ENCODE measurements at regions not wholly inside any gene's neighbourhood (a gene's known extent, or its start where the extent isn't known, plus 50 kb on each side); places are given as distances from the start of the nearest gene placed in this dataset.
"Not testable (repeated sequence)": the region's sequence is repeated elsewhere in the genome, so short reads cannot be mapped to it uniquely, and the experiment has no call there.

DNA sequence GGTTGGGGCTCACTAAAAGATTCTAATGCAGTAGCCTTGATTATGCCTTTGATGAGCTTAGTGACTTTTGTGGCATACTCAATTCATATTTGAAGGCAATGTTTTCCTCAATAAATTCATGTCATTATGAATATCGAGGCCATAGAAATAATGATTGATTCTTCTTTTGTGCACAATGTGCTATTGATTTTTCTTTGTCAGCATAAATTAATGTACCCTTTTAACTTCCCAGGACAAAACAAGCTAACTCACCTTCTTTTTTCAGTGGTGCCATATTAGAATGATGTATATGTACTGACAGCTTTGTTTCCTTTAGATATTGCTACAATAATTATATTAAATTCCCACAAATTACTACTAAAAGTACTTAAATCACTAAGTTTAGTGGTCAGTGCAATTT, 484.3 kb upstream of the HS3ST5 start:
- ATAC-seq (no peak), DNase-seq (ENCODE audit: missing footprints) (no peak)
- intact Hi-C loops (cut with DNase I): no loop called here

DNA sequence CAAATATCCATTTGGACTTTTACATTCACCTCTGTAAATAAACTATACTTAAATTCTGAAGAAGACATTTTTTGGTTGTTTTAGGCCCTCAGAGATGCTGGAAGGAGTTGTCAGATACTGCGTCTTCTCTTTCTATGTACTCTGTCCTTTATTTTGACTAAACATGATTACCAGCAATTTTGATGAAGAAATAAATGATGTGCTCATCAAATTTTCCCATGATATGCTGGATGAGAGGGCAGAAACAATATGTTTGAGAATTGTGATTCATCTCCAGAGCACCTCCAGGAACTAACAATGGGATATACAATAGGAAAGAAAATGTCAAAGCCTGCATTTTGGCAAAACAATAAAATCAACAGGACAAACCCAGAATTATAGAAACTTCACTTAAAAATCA, 481.6 kb upstream of the HS3ST5 start:
- DNase-seq (ENCODE audit: missing footprints) (no peak), ATAC-seq (no peak)
- intact Hi-C loops (cut with DNase I): no loop called here

DNA sequence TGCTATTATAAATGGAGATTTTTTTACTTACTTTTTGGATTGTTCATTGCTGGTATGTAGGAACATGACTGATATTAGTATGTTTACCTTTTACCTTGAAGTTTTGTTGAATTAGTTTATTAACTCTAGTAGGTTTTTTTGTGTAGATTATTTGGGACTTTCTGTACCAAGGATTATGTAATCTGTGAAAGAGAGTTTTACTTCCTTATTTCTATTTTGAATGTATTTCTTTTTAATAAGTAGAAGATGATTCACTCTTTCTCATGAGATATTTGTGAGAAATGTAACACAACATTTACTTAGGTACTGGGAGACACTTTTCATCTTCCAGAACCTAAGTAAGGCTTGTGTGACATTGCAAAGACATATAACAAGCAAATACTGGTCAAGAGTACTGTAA, 473.9 kb upstream of the HS3ST5 start:
- ATAC-seq (no peak), DNase-seq (ENCODE audit: missing footprints) (no peak)
- intact Hi-C loops (cut with DNase I): no loop called here

DNA sequence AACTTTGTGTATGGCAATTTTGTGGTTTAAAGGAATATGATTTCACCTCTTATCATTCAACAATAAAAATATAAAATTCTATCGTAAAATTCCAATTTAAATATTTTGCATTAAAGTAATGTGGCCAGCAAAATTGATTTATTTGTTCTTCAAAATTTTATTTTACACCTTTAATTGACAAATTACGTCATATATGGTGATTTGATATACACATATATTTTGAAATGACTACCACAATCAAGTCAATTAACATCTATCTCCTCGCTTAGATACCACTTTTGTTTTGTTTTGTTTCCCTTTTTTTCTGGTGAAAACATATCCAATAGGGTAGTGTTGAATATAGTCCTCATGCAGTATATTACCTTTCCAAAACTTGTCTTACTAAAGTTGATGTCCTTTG, 467.6 kb upstream of the HS3ST5 start:
- no peak for DNase-seq (ENCODE audit: missing footprints)
- intact Hi-C loops (cut with DNase I): no loop called here
- ATAC-seq: no peak

DNA sequence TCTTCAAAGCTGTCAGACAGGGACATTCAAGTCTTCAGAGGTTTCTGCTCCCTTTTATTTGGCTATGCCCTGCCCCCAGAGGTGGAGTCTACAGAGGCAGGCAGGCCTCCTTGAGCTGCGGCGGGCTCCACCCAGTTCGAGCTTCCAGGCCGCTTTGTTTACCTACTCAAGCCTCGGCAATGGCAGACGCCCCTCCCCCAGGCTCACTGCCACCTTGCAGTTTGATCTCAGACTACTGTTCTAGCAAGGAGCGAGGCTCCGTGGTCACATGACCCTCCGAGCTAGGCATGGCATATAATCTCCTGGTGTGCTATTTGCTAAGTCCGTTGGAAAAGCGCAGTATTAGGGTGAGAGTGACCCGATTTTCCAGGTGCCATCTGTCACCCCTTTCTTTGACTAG, 462.6 kb upstream of the HS3ST5 start:
- DNase-seq (ENCODE audit: missing footprints): peak; percentile 37
- ATAC-seq; intact Hi-C loops (cut with DNase I): not testable (repeated sequence)

DNA sequence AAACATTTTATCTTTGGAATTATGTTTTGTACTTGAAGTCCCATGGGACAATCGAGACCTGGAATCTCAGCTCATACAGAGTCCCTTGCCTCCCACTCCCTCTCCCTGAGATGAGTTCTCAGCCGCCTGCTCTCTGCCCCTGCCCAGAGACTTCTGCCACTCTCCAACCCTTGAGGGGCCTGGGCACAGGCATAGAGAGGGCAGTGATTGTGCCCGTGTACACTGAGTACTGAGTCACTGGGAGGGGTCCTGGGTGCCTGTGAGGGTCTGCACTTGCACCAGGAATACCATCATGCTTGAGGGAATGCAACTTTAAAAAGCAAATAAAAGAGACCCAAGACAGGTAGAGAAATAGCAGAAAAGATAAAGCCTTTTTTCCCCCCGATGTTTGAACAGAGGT, 453.8 kb upstream of the HS3ST5 start:
- DNase-seq (ENCODE audit: missing footprints) (no peak), ATAC-seq (no peak)
- intact Hi-C loops (cut with DNase I): no loop called here

DNA sequence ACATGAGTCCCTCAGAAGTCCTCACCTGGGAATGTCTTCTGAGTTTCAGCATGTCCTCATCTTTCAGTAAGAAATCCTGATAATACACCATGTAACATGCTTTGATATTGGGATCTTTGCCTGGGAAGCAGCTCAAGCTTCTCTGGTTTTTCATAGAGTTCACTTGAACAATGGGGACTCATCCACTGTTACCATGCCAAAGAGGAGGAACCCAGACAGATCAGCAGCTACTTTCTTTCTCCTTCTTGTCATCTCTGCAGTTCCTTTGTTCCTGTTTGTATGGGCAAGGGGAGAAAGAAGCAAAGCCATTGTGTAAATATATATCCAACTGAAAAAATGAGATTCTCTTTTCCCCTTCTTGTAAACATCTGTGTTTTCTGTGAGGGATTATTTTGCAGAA, 450.6 kb upstream of the HS3ST5 start:
- intact Hi-C loops (cut with DNase I): no loop called here
- DNase-seq (ENCODE audit: missing footprints) (no peak), ATAC-seq (no peak)

DNA sequence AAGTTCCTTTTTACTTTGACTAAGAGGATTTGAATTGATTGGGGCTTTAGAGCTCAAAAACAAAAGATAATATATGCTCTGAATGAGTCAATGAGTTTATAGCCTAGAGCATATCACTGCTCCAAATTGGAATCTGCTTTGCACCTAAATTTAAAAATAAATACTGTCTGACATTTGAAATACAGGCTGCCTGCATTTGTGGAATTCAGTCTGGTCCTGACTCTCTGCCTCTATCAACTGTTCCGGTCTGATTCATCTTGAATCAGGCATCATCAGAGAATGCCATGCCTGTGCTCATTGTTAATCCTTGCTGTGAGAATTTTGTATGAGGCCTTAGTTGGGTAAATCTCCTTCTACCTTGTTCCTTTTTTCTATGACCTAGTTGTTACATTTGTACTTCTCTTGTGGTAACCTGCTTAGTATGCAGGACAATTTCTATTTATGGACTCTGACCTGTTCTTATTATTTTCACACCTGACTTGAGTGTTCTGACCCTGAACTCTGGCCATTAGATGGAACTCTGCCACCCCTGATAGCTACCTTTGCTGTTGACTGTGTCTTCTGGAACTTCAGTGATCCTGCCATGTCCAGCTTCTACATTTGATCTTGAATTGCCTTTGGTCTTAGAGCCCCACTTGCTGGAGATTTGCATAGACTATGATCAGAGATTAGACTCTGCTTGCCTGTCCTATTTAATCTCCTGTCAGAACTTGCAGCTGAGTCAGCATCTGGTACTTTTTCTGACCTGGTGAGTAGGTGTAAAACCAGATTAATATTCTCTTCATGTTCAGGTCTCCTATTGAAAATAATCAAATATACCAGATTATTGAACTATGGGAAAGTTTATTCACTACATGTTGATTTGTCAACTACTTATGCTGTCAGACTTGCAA, 442.7 kb upstream of the HS3ST5 start:
- no peak for DNase-seq (ENCODE audit: missing footprints)
- no peak for ATAC-seq
- intact Hi-C loops (cut with DNase I): no loop called here

DNA sequence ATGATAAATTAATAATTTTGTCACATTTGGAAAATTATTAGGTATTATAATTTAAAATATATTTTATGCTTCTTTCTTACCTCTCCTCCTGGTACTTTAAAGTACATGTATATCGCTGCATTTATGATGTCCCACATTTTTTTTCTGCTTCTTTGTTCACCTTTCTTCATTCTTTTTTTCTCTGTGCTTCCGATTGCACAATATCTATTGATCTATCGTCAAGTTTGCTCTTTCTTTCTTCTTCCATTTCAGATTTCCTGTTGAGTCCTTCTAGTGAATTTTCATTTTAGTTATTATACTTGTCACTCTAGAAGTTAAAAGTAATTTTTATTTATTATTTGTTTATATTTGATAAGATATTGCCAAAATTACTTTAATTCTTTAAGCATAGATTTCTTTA, 441.0 kb upstream of the HS3ST5 start:
- ATAC-seq (no peak), DNase-seq (ENCODE audit: missing footprints) (no peak)
- intact Hi-C loops (cut with DNase I): no loop called here

DNA sequence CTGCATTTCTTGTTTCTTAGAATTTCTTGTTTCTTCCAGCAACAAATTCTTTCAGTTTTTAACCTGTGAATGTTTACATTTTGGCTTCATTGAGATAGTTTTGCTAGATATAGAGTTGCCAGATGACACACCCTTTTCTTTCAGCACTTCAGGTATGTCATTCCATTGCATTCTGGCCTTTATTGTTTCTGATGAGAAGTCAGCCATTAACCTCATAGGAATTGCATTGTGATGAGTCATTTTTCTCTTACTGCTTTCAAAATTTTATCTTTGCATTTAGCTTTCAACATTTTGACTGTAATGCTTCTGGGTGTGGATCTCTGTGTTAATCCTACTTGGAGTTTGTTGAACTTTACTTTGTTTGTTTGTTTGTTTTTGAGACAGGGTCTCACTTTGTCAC, 440.3 kb upstream of the HS3ST5 start:
- DNase-seq (ENCODE audit: missing footprints): no peak
- intact Hi-C loops (cut with DNase I): no loop called here
- no peak for ATAC-seq

DNA sequence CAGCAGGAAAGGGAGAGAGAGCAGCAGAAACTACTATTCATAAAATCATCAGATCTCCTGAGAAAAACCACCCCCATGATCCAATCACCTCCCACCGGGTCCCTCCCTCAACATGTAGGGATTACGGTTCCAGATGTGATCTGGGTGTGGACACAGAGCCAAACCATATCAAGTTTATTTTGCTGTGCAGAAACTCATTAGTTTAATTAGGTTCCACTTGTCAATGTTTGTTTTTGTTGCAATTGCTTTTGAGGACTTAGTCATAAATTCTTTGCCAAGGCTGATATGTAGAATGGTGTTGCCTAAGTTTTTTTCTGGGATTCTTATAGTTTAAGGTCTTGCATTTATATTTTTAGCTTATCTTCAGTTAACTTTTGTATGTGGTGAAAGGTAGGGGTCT, 422.0 kb upstream of the HS3ST5 start:
- intact Hi-C loops (cut with DNase I): no loop called here
- no peak for ATAC-seq
- DNase-seq (ENCODE audit: missing footprints): no peak

DNA sequence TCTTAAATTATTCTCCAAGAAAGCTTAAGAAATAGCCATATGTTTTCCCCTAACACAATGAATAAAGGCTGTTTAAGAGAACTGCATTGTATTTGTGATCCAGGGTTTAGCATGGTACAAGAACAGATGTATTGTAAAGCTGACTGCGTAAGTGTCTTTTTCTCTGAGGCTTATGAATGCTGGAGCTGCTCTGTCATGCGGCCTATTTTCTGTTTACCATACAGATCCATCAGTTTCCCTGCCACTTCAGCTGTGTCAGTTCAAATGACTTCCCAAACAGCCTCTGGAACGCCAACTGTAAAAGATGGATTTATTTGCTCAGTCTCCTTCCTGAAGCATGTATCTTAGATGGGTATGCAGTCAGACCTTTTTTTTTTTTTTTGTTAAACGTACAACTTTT, 419.3 kb upstream of the HS3ST5 start:
- DNase-seq (ENCODE audit: missing footprints): no peak
- ATAC-seq: no peak
- intact Hi-C loops (cut with DNase I): no loop called here

DNA sequence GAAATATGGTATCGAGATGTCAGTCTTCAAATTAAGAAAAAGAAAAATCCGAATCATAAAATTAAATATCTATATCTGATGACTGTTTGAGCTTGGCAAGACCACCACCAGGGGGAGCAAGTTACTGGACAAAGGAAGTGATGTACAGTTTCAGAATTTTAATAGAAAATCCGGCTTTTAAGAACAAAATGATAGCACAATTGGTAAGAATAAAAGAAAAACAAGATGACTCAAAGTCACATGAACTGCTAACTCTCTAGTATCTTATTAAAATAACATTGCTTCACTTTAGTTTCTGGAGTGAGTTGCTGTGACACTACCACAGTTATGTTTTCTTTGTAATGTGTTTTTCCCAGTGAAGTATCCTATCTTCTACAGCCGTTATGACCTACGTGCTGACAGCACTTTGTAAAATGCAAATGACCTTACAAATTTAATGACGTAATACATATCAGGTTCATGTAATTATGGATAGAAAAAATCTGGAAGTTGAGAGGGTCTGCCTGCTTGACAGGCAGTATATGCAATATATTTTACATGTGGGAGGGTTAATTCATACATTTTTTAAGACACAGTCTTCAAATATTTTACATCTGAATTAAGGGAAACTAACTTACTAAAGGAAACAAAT, 405.3 kb upstream of the HS3ST5 start:
- ATAC-seq (no peak), DNase-seq (ENCODE audit: missing footprints) (no peak)
- intact Hi-C loops (cut with DNase I): loop anchor here (5.0 kb wide), 2 partner anchors 794 to 1149 kb away; no protein-coding TSS in a partner anchor

DNA sequence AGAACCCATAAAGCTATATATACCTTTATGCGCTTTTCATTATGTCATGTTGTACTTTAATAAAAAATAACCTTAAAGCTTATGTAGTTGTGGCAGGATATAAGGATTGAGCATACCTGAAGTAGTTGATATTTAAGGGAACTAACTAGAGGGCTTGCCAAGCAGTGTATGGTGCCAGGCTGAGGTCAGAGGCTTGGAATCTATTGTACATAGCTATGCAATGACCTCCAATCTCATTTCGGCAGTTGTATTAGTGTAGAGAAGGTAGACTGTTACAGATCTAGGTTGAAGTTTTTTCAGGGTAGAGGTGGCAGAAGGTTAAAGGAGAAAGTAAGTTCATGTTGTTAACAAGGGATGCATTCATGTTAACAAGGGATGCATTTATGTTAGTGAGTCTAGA, 397.7 kb upstream of the HS3ST5 start:
- intact Hi-C loops (cut with DNase I): no loop called here
- ATAC-seq: no peak
- DNase-seq (ENCODE audit: missing footprints): no peak

DNA sequence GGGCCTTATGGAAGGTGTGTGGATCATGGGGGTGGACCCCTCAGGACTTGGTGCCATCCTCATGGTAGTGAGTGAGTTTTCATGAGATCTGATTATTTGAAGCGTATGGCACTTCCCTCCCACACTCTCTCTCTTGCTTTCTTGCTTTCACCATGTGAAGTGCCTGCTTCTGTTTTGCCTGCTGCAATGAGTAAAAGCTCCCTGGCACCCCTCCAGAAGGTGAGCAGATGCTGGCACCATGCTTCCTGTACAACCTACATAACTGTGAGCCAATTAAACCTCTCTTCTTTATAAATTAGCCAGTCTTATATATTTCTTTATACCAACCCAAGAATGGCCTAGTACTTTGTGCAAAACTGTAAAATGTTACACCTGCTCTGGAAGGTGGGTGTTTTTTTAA, 396.8 kb upstream of the HS3ST5 start:
- ATAC-seq (no peak), DNase-seq (ENCODE audit: missing footprints) (no peak)
- intact Hi-C loops (cut with DNase I): no loop called here

DNA sequence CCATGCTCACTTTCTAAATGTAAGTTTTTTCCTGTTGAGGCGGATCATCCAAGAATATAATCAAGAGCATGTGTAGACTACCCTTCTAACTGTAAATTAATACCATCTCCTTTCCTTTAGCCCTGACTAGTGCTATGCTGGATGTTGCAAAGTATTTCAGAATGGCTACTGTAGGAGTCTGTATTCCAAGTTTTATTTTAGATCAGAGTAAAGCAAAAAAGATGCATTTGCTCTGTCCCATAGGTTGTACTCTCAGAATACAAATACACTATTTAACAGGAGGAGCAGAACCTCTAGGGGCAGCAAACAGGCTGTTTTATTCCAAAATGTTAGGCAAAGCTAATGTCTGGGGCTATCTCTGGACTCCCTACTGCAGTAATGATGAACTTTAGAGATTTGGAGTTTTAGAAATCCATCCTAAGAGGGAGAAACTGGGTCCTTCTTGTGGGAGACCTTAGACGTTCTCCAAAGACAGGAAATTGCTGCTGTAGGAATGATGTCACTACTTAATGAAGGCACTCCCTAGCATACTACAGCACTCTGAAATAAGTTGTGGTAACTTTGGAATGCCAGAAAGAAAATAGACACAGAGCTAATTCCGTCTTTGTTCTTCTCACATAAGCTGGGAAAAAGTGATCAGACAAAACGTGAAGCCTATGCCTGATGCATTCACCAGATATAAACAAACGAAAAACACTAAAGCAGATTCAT, 392.4 kb upstream of the HS3ST5 start:
- DNase-seq (ENCODE audit: missing footprints) (no peak), ATAC-seq (no peak)
- intact Hi-C loops (cut with DNase I): no loop called here

DNA sequence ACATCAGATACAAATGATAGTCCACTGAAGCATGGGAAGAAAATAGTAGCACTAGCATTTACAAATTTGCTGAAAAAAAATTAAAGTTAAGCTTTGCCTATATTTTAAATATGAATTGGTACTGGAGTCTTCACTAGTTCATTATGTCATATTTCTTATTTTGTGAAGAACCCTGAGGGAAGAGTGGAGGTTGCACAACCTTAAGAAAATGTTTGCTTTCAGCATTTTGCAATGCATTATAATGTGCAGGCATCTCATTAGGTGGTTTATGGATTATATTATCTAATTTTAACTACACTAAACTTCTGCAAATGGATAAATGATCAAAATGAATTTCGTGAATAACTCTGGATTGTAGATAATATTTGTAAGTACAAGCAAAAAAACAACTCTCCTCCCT, 390.8 kb upstream of the HS3ST5 start:
- intact Hi-C loops (cut with DNase I): no loop called here
- DNase-seq (ENCODE audit: missing footprints): no peak
- ATAC-seq: no peak

DNA sequence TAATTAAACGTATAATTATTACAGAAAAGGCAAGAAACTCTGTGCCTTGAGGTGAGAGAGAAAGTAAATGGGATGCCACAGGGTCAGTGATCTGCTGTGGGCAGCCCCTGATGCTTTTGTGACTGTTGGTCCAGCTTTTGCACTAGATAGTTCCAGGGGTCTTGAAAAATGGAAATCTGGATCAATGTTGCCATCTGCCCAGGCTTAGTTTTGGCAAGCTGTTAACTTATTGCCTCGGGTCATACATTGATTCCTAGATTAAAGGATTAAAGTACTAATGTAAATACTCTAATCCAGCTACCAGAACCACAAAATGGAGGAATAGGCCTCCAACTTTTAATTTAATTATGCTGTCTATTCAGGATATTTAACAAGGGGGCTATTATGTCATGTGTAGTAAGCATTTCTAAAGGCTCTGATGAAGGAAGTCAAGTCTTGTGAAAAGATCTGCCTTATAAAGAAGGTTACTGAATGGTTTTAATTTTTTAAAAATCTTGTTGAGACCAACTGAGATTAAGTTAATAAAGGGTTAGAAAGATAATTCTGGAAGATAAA, 376.0 kb upstream of the HS3ST5 start:
- DNase-seq (ENCODE audit: missing footprints) (no peak), ATAC-seq (no peak)
- intact Hi-C loops (cut with DNase I): no loop called here

DNA sequence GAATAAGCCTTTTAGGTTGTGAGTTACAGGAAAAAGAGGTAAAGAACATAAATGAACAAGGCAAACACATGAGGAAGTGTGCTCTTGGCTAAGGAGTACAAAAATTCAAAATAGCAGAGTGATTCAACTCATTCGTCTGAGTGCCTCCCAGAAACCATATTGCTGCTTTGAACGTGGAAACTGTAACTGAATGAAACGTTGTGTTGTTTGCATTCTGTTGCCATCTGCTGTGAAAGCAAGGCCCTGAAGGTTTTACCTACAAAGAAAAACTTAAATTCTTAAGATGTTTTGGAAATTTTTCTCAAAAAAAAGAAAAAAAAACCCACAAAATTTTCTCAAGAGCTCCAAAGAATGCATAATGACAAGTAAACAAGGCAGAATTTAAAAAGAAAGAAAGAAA, 375.4 kb upstream of the HS3ST5 start:
- no peak for ATAC-seq
- intact Hi-C loops (cut with DNase I): no loop called here
- DNase-seq (ENCODE audit: missing footprints): no peak
